H1 (cell line): ENCODE measurements at regions not wholly inside any gene's neighbourhood (a gene's known extent, or its start where the extent isn't known, plus 50 kb on each side); places are given as distances from the start of the nearest gene placed in this dataset.

Experiments used
- CTCF ChIA-PET: fragments of 300-600 bp; sonication (Branson Sonifier 250); formaldehyde crosslinking; loops from one replicate; lab custom pipeline; 2021; ENCODE audit not compliant: partially characterized antibody; lab: Charles Lee
- POLR2A ChIA-PET: fragments of 300-600 bp; sonication (Branson Sonifier 250); formaldehyde crosslinking; loops from one replicate; lab custom pipeline; 2021; ENCODE audit warnings: inconsistent platforms; ENCODE audit not compliant: partially characterized antibody; lab: Charles Lee
- DNase-seq, 2 experiments: peaks; one replicate each; pipeline versions ENCODE4 v3.0.0 to v3.0.0-alpha.2; 2010 to 2022; ENCODE audit warnings: low spot score in 2 of 2, low read depth in 1 of 2, mixed read lengths in 1 of 2
- FAIRE-seq: peaks from 2 replicates; lab custom pipeline; 2011; peaks lifted over from hg19 to GRCh38; lab: Jason Lieb, UNC
- H2AFZ ChIP-seq: 2 replicates; pipeline ENCODE4 v1.8.1; 2012; ENCODE audit warnings: low read length, inconsistent platforms
- H2AK5ac ChIP-seq: 2 replicates; pipeline ENCODE4 v1.6.1; 2013; ENCODE audit warnings: low read depth, low read length
- H2BK120ac ChIP-seq: replicated peaks from 2 replicates; pipeline ENCODE3; 2013; ENCODE audit warnings: low read depth, low read length, inconsistent platforms
- H2BK12ac ChIP-seq: 2 replicates; pipeline ENCODE4 v1.6.1; 2013; ENCODE audit warnings: low read depth, low read length
- H2BK15ac ChIP-seq: 2 replicates; pipeline ENCODE4 v1.6.1; 2013; ENCODE audit warnings: low read length
- H2BK20ac ChIP-seq: 2 replicates; pipeline ENCODE4 v1.6.1; 2013; ENCODE audit warnings: low read length
- H2BK5ac ChIP-seq: 2 replicates; pipeline ENCODE4 v1.6.1; 2013; ENCODE audit warnings: low read depth, low read length
- H3K14ac ChIP-seq: 2 replicates; pipeline ENCODE4 v1.6.1; 2013; ENCODE audit warnings: inconsistent platforms; ENCODE audit not compliant: insufficient read length
- H3K18ac ChIP-seq: 2 replicates; pipeline ENCODE4 v1.6.1; 2013; ENCODE audit warnings: low read length; ENCODE audit errors: extremely low read depth
- H3K23ac ChIP-seq: 2 replicates; pipeline ENCODE4 v1.6.1; 2013; ENCODE audit warnings: inconsistent platforms; ENCODE audit not compliant: insufficient read length
- H3K23me2 ChIP-seq: 2 replicates; pipeline ENCODE4 v1.6.1; 2013; ENCODE audit warnings: low read depth, low read length
- H3K27ac ChIP-seq: 2 replicates; pipeline ENCODE4 v1.6.1; 2011; ENCODE audit warnings: low read depth, low read length, inconsistent platforms
- H3K27me3 ChIP-seq, 4 experiments: replicated peaks in 1 of 4; 1 replicate in 1 of 4; 2 replicates in 3 of 4; pipeline versions ENCODE4 v1.6.1 to v1.8.1; 2011 to 2013; ENCODE audit warnings: low read length in 3 of 4, mild to moderate bottlenecking in 3 of 4, inconsistent platforms in 2 of 4, mixed read lengths in 2 of 4, moderate library complexity in 1 of 4; ENCODE audit not compliant: control insufficient read depth in 3 of 4, insufficient read depth in 3 of 4; ENCODE audit errors: extremely low read depth in 1 of 4
- H3K36me3 ChIP-seq, 4 experiments: 2 replicates each; pipeline versions ENCODE4 v1.6.1 to v1.8.1; 2011 to 2013; ENCODE audit warnings: mild to moderate bottlenecking in 4 of 4, low read length in 3 of 4, moderate library complexity in 2 of 4, control low read depth in 1 of 4, inconsistent platforms in 1 of 4; ENCODE audit not compliant: insufficient read depth in 4 of 4, control insufficient read depth in 2 of 4
- H3K4ac ChIP-seq: replicated peaks from 2 replicates; pipeline ENCODE3; 2013; ENCODE audit warnings: low read length, low read depth, mixed read lengths, inconsistent platforms; ENCODE audit not compliant: insufficient read length
- H3K4me1 ChIP-seq, 4 experiments: replicated peaks in 1 of 4; 1 replicate in 1 of 4; 2 replicates in 3 of 4; pipeline versions ENCODE4 v1.6.1 to v1.8.1; 2011 to 2013; ENCODE audit warnings: low read length in 3 of 4, inconsistent platforms in 2 of 4, mixed read lengths in 1 of 4; ENCODE audit not compliant: insufficient read depth in 4 of 4, control insufficient read depth in 3 of 4
- H3K4me2 ChIP-seq, 2 experiments: 2 replicates each; pipeline versions ENCODE4 v1.6.1 to v1.8.1; 2011 to 2013; ENCODE audit warnings: low read depth in 2 of 2, low read length in 2 of 2, control low read depth in 1 of 2, inconsistent platforms in 1 of 2, mild to moderate bottlenecking in 1 of 2; ENCODE audit not compliant: insufficient read depth in 1 of 2
- H3K4me3 ChIP-seq, 4 experiments: fragments of 200-600, 300-600 bp in 1 of 4; sonication (generic), shearing (Covaris generic), sonication (Bioruptor Twin) in 1 of 4; 2 replicates each; pipeline versions ENCODE4 v1.5.1 to v1.8.1; 2011 to 2016; ENCODE audit warnings: low read length in 4 of 4, low read depth in 3 of 4, control low read depth in 2 of 4, inconsistent platforms in 2 of 4, mild to moderate bottlenecking in 2 of 4, mixed read lengths in 1 of 4, moderate library complexity in 1 of 4; ENCODE audit not compliant: insufficient read depth in 2 of 4; ENCODE audit errors: extremely low read depth in 1 of 4
- H3K56ac ChIP-seq: replicated peaks from 2 replicates; pipeline ENCODE3; 2013; ENCODE audit warnings: low read depth, mild to moderate bottlenecking, mixed read lengths, low read length, inconsistent platforms; ENCODE audit not compliant: insufficient read length
- H3K79me1 ChIP-seq: 2 replicates; pipeline ENCODE4 v1.6.1; 2013; ENCODE audit warnings: low read depth, low read length, control low read depth
- H3K79me2 ChIP-seq, 2 experiments: 2 replicates each; pipeline versions ENCODE4 v1.6.1 to v1.8.1; 2012 to 2013; ENCODE audit warnings: low read length in 2 of 2, mild to moderate bottlenecking in 2 of 2, inconsistent platforms in 1 of 2; ENCODE audit not compliant: insufficient read depth in 2 of 2, control insufficient read depth in 1 of 2
- H3K9ac ChIP-seq, 4 experiments: replicated peaks in 1 of 4; 1 replicate in 1 of 4; 2 replicates in 3 of 4; pipeline versions ENCODE4 v1.6.1 to v1.8.1; 2011 to 2013; ENCODE audit warnings: low read depth in 3 of 4, low read length in 3 of 4, control low read depth in 2 of 4, mild to moderate bottlenecking in 2 of 4, moderate library complexity in 2 of 4, inconsistent platforms in 1 of 4; ENCODE audit errors: extremely low read depth in 1 of 4
- H3K9me3 ChIP-seq, 2 experiments: 2 replicates each; pipeline versions ENCODE4 v1.6.1 to v1.8.1; 2012 to 2013; ENCODE audit warnings: mild to moderate bottlenecking in 2 of 2, moderate library complexity in 2 of 2, control low read depth in 1 of 2, inconsistent platforms in 1 of 2, low read depth in 1 of 2, low read length in 1 of 2, mixed read lengths in 1 of 2; ENCODE audit not compliant: insufficient read depth in 2 of 2
- H4K20me1 ChIP-seq, 2 experiments: replicated peaks in 1 of 2; 2 replicates each; pipeline versions ENCODE3 to v1.8.1; 2011 to 2013; ENCODE audit warnings: inconsistent platforms in 2 of 2, low read length in 2 of 2, mild to moderate bottlenecking in 1 of 2; ENCODE audit not compliant: insufficient read depth in 2 of 2, control insufficient read depth in 1 of 2
- H4K5ac ChIP-seq: 2 replicates; pipeline ENCODE4 v1.6.1; 2013; ENCODE audit warnings: low read length, low read depth, mixed read lengths, inconsistent platforms; ENCODE audit not compliant: insufficient read length
- H4K8ac ChIP-seq: 2 replicates; pipeline ENCODE4 v1.8.0; 2013; ENCODE audit warnings: mild to moderate bottlenecking, moderate library complexity, low read length, inconsistent platforms; ENCODE audit not compliant: insufficient read depth; ENCODE audit errors: extremely low read depth
- H4K91ac ChIP-seq: replicated peaks from 2 replicates; pipeline ENCODE3; 2013; ENCODE audit warnings: low read length, mixed read lengths, inconsistent platforms; ENCODE audit not compliant: insufficient read length
- ASH2L ChIP-seq: fragments of 200-600, 300-600 bp; sonication (generic); IDR thresholded peaks from one replicate; pipeline ENCODE4 v1.7.1; 2017; ENCODE audit warnings: low read length
- BCL11A ChIP-seq, 2 experiments: IDR thresholded peaks; one replicate each; pipeline ENCODE4 v1.6.1; 2011; ENCODE audit warnings: low read depth in 2 of 2, low read length in 2 of 2, mild to moderate bottlenecking in 2 of 2
- CHD1 ChIP-seq: IDR thresholded peaks from 2 replicates; pipeline ENCODE4 v1.6.1; 2012; ENCODE audit warnings: low read depth, low read length, improper control_type of control experiment
- CREB1 ChIP-seq: IDR thresholded peaks from 2 replicates; pipeline ENCODE4 v1.6.1; 2012; ENCODE audit warnings: inconsistent platforms
- CTBP2 ChIP-seq: IDR thresholded peaks from 2 replicates; pipeline ENCODE4 v1.7.0; 2011; ENCODE audit warnings: borderline replicate concordance, mild to moderate bottlenecking, moderate library complexity, mixed read lengths, low read length; ENCODE audit not compliant: insufficient read depth, insufficient read length
- E2F6 ChIP-seq: IDR thresholded peaks from 2 replicates; pipeline ENCODE4 v1.6.1; 2012; ENCODE audit warnings: inconsistent platforms
- HDAC6 ChIP-seq: IDR thresholded peaks from one replicate; pipeline ENCODE4 v1.7.1; 2012; ENCODE audit warnings: low read depth, mild to moderate bottlenecking, inconsistent platforms, low read length, moderate library complexity
- KDM1A ChIP-seq: fragments of 200-600, 300-600 bp; sonication (generic); IDR thresholded peaks from 2 replicates; pipeline ENCODE4 v1.7.1; 2016; ENCODE audit warnings: mild to moderate bottlenecking, low read length, borderline replicate concordance
- KDM5A ChIP-seq: fragments of 200-600 bp; IDR thresholded peaks from 2 replicates; pipeline ENCODE4 v1.7.1; 2012; ENCODE audit warnings: mild to moderate bottlenecking, low read length, inconsistent platforms, mixed read lengths
- NRF1 ChIP-seq: IDR thresholded peaks from 2 replicates; pipeline ENCODE4 v1.6.1; 2011; ENCODE audit warnings: mild to moderate bottlenecking, low read depth, low read length, improper control_type of control experiment
- POLR2AphosphoS5 ChIP-seq: IDR thresholded peaks from 2 replicates; pipeline ENCODE4 v1.6.1; 2011; ENCODE audit warnings: low read depth, low read length
- SIRT6 ChIP-seq: IDR thresholded peaks from one replicate; pipeline ENCODE4 v1.7.1; 2012; ENCODE audit warnings: low read length, inconsistent platforms
- SUZ12 ChIP-seq: fragments of 200-600 bp; sonication (generic); IDR thresholded peaks from 2 replicates; pipeline ENCODE4 v1.6.1; 2012; ENCODE audit warnings: mild to moderate bottlenecking, inconsistent platforms, low read length, moderate library complexity, mixed read lengths
- TEAD4 ChIP-seq: IDR thresholded peaks from 2 replicates; pipeline ENCODE4 v1.6.1; 2012; ENCODE audit warnings: low read depth, low read length, inconsistent platforms, mixed read lengths
- YY1 ChIP-seq: IDR thresholded peaks from 2 replicates; pipeline ENCODE4 v1.6.1; 2011; ENCODE audit warnings: low read depth, mild to moderate bottlenecking, low read length
- WGBS, 2 experiments: shearing (Covaris generic) in 1 of 2; methylation state at CpG; one replicate each; pipeline versions ENCODE4 v1.1.6 to v1.1.7; 2013 to 2015; ENCODE audit warnings: low lambda C conversion rate in 2 of 2, mixed read lengths in 2 of 2, inconsistent platforms in 1 of 2, low coverage in 1 of 2, missing lambda C conversion rate in 1 of 2; ENCODE audit not compliant: insufficient replicate concordance in 2 of 2, insufficient coverage in 1 of 2, insufficient read length in 1 of 2; ENCODE audit errors: extremely low coverage in 1 of 2, missing lambda C conversion rate in 1 of 2; 5-methylcytosine and 5-hydroxymethylcytosine counted together

GRCh38 chr2:22741216-22741615 lies 643.8 kb upstream of the KLHL29 start:
- Histone ChIP-seq H3K23me2 (no peaks in the 10 kb centered on the region), H3K14ac (no peak overlapping the region), H3K56ac (no peak overlapping the region), H3K18ac (no peak overlapping the region), H4K5ac (no peak overlapping the region), H3K4me3 (no peak overlapping the region), H3K23ac (no peak overlapping the region), H4K91ac (no peak overlapping the region), H3K9ac (no peak overlapping the region), H3K79me2 (no peaks in the 10 kb centered on the region), H3K4me2 (no peak overlapping the region), H2BK15ac (no peak overlapping the region), H2AFZ (no peak overlapping the region), H2BK12ac (no peak overlapping the region), H3K9me3 (no peaks in the 10 kb centered on the region), H2BK120ac (no peak overlapping the region), H4K20me1 (no peaks in the 10 kb centered on the region), H3K27me3 (no peaks in the 10 kb centered on the region), H2BK20ac (no peak overlapping the region), H3K27ac (no peak overlapping the region), H3K79me1 (no peaks in the 10 kb centered on the region), H3K36me3 (no peaks in the 10 kb centered on the region), H2AK5ac (no peak overlapping the region), H4K8ac (no peak overlapping the region), H3K4me1 (no peaks in the 10 kb centered on the region), H2BK5ac (no peak overlapping the region), H3K4ac (no peak overlapping the region)
- DNase-seq: no peak
- CTCF ChIA-PET: no interaction called here
- POLR2A ChIA-PET: no interaction called here
- 62% methylated on average over 3 of the region's 3 CpGs; no CpG with 5 or more reads in 1 of the 2 experiments for WGBS, 2 experiments
- no peak for FAIRE-seq
- no peak for TF ChIP-seq KDM1A
- no peak for TF ChIP-seq SUZ12
- no peak for TF ChIP-seq HDAC6
- TF ChIP-seq CTBP2: no peak
- no peak for TF ChIP-seq E2F6
- TF ChIP-seq NRF1: no peak
- TF ChIP-seq CHD1: no peak
- no peak for TF ChIP-seq POLR2AphosphoS5
- TF ChIP-seq YY1: no peak
- no peak for TF ChIP-seq BCL11A (IDR thresholded peaks at IDR 0.05; ENCODE audit: low read depth in 2 of 2, low read length in 2 of 2)
- no peak for TF ChIP-seq KDM5A
- no peak for TF ChIP-seq CREB1
- no peak for TF ChIP-seq ASH2L
- TF ChIP-seq SIRT6: no peak
- TF ChIP-seq TEAD4: no peak
